Chondrocyte (in vitro differentiated cells): ENCODE measurements at regions not wholly inside any gene's neighbourhood (a gene's known extent, or its start where the extent isn't known, plus 50 kb on each side); places are given as distances from the start of the nearest gene placed in this dataset.

ENCODE experiments used
- DNase-seq: peaks from one replicate; pipeline ENCODE4 v3.0.0; 2021; ENCODE audit warnings: mixed read lengths, low spot score
- H3K27ac Mint-ChIP-seq: one replicate; pipeline ENCODE4 v1.8.0; 2021; ENCODE audit warnings: mild to moderate bottlenecking, moderate library complexity, mixed read lengths; ENCODE audit not compliant: unreplicated experiment
- H3K27me3 Mint-ChIP-seq: 2 replicates; pipeline ENCODE4 v1.8.0; 2021; ENCODE audit warnings: low read depth, mixed read lengths
- H3K36me3 Mint-ChIP-seq: 2 replicates; pipeline ENCODE4 v1.8.0; 2021; ENCODE audit warnings: low read depth, mixed read lengths
- H3K4me1 Mint-ChIP-seq: 2 replicates; pipeline ENCODE4 v1.8.0; 2021; ENCODE audit warnings: low read depth, mild to moderate bottlenecking, mixed read lengths
- H3K4me3 Mint-ChIP-seq: one replicate; pipeline ENCODE4 v1.8.0; 2021; ENCODE audit warnings: mild to moderate bottlenecking, moderate library complexity, mixed read lengths; ENCODE audit not compliant: unreplicated experiment
- H3K9me3 Mint-ChIP-seq: 2 replicates; pipeline ENCODE4 v1.8.0; 2021; ENCODE audit warnings: low read depth, mixed read lengths
- TF ChIP-seq, protein P1 (sequence below): fragments of 200-600 bp; sonication (generic); IDR thresholded peaks from 2 replicates; pipeline ENCODE4 v1.5.0; 2021; ENCODE audit warnings: antibody characterized with exemption, mild to moderate bottlenecking, moderate library complexity

DNA sequence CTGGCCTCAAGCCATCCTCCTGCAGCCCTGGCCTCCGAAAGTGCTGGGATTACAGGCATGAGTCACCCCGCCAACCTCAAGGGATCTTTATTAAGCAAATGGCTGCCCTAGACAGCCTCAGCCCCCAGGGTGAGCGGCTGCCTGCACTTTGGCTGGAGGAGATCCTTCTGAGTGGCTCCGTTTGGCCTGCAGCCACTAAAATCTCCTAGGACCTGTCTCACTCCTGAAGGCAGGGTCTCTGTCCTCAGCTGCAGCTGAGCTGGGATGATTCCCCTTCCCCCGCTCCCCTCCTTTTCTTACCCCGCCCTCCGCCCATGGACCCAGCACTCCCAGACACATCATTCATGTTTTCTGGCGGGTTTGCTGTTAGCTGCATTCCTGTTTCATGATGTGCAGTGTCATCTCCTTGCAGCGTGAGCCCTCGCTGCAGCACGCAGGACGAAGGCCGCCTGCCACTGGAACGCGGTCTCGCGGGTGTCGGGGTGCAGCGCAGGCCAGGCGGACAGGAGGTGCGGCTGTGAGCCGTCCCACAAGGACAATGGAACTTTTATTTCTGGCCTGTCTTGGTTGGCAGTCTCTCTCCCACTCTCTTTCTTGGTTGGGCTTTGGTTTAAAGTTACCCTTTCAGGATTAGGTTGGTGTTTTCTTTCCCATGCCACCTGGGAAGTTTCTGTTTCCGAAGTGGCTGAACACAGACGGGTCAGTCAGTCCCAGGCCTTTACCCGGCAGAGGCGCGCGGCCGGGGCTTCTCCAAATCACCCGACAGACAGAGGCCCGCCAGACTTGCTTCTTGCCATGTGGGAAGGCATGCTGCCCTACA lies 137.1 kb downstream of the FOXD1 start:
- H3K9me3 Mint-ChIP-seq = no peaks in the 10 kb centered on the region
- no peaks in the 10 kb centered on the region for H3K36me3 Mint-ChIP-seq
- peak overlapping the region; percentile 54 for H3K4me3 Mint-ChIP-seq
- peaks cover 57% of the 10 kb centered on the region for H3K4me1 Mint-ChIP-seq
- no peak for DNase-seq
- H3K27me3 Mint-ChIP-seq = no peaks in the 10 kb centered on the region
- H3K27ac Mint-ChIP-seq = peak overlapping the region; percentile 97
- TF ChIP-seq, protein P1, sequence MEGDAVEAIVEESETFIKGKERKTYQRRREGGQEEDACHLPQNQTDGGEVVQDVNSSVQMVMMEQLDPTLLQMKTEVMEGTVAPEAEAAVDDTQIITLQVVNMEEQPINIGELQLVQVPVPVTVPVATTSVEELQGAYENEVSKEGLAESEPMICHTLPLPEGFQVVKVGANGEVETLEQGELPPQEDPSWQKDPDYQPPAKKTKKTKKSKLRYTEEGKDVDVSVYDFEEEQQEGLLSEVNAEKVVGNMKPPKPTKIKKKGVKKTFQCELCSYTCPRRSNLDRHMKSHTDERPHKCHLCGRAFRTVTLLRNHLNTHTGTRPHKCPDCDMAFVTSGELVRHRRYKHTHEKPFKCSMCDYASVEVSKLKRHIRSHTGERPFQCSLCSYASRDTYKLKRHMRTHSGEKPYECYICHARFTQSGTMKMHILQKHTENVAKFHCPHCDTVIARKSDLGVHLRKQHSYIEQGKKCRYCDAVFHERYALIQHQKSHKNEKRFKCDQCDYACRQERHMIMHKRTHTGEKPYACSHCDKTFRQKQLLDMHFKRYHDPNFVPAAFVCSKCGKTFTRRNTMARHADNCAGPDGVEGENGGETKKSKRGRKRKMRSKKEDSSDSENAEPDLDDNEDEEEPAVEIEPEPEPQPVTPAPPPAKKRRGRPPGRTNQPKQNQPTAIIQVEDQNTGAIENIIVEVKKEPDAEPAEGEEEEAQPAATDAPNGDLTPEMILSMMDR = no peak

- TF ChIP-seq, protein P1 = no peak
- no peaks in the 10 kb centered on the region for H3K9me3 Mint-ChIP-seq
- H3K36me3 Mint-ChIP-seq = no peaks in the 10 kb centered on the region
- H3K27ac Mint-ChIP-seq = no peak overlapping the region
- no peak for DNase-seq
- H3K27me3 Mint-ChIP-seq = peaks cover 3% of the 10 kb centered on the region
- peaks cover 47% of the 10 kb centered on the region for H3K4me1 Mint-ChIP-seq
- no peak overlapping the region for H3K4me3 Mint-ChIP-seq
Measured at GRCh38 chr5:73307645-73308355, 134.8 kb downstream of the TMEM174 start.

- Mint-ChIP-seq H3K36me3 (no peaks in the 10 kb centered on the region), H3K9me3 (no peaks in the 10 kb centered on the region), H3K4me1 (peaks cover 40% of the 10 kb centered on the region), H3K27ac (no peak overlapping the region), H3K4me3 (no peak overlapping the region), H3K27me3 (peaks cover 10% of the 10 kb centered on the region)
- DNase-seq = no peak
- TF ChIP-seq, protein P1 = no peak
Measured at GRCh38 chr5:73306741-73307275, 133.8 kb downstream of the TMEM174 start.

DNA sequence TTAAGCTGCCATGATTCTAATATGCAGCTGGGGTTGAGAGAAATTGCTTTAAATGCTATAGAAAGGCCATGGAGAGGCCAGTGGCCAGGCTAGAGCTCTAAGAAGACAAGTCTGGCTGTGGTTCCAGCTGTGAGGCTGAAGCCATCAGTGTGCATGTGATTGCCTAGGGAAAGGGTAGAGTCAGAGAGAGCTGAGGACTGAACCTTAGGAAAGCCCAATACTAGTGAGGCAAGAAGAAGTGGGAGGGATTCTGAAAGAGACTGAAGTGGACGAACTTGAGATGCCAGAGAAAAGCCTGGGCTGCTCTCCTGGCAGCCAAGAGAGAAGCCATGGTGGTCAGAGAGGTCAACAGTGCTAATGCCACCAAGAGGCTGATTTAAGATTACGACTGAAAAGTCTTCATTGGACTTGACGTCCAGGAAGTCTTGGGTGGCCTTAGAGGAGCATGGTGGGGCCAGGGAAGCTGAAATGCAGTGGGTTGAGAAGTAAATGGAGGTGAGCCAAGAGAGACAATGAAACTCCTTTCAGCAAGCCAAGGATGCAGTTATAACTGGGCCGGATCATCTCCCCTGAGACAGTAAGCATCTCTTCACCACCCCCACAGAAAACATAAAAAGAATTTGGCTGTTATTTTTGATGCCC lies 133.2 kb downstream of the TMEM174 start:
- Mint-ChIP-seq H3K27me3 (peaks cover 15% of the 10 kb centered on the region), H3K36me3 (no peaks in the 10 kb centered on the region), H3K4me1 (peaks cover 34% of the 10 kb centered on the region), H3K9me3 (no peaks in the 10 kb centered on the region), H3K4me3 (no peak overlapping the region), H3K27ac (no peak overlapping the region)
- DNase-seq = no peak
- TF ChIP-seq, protein P1 = no peak

GRCh38 chr5:73305386-73305785 lies 132.4 kb downstream of the TMEM174 start:
- Mint-ChIP-seq H3K4me3 (no peak overlapping the region), H3K36me3 (no peaks in the 10 kb centered on the region), H3K9me3 (no peaks in the 10 kb centered on the region), H3K27ac (no peak overlapping the region), H3K27me3 (peaks cover 23% of the 10 kb centered on the region), H3K4me1 (peaks cover 34% of the 10 kb centered on the region)
- DNase-seq = no peak
- TF ChIP-seq, protein P1 = no peak
